ENCODE measurements at regions not wholly inside any gene's neighbourhood (a gene's known extent, or its start where the extent isn't known, plus 50 kb on each side); places are given as distances from the start of the nearest gene placed in this dataset.
"Not testable (repeated sequence)": the region's sequence is repeated elsewhere in the genome, so short reads cannot be mapped to it uniquely, and the experiment has no call there.

- Mint-ChIP-seq H3K27ac (no peak overlapping the region), H3K27me3 (ENCODE audit: low read depth) (no peaks in the 10 kb centered on the region), H3K9me3 (no peaks in the 10 kb centered on the region), H3K36me3 (ENCODE audit: insufficient read depth in 2 of 2) (no peaks in the 10 kb centered on the region), H3K4me1 (ENCODE audit: low read depth) (peaks cover 37% of the 10 kb centered on the region), H3K4me3 (no peak overlapping the region)
- DNase-seq, result no peak
- no peak for ATAC-seq (replicated peaks in 1 of 2)
These were observed 482.3 kb upstream of the JARID2 start for GRCh38 chr6:14763616-14764015.

GRCh38 chr6:14765106-14765505 is 480.8 kb upstream of the JARID2 start:
- Mint-ChIP-seq H3K36me3 (ENCODE audit: insufficient read depth in 2 of 2) (no peaks in the 10 kb centered on the region), H3K27ac (no peak overlapping the region), H3K4me1 (ENCODE audit: low read depth) (peaks cover 24% of the 10 kb centered on the region), H3K4me3 (no peak overlapping the region), H3K9me3 (no peaks in the 10 kb centered on the region), H3K27me3 (ENCODE audit: low read depth) (no peaks in the 10 kb centered on the region)
- ATAC-seq (replicated peaks in 1 of 2), result no peak
- no peak for DNase-seq

GRCh38 chr6:14765721-14766390 is 480.0 kb upstream of the JARID2 start:
- no peaks in the 10 kb centered on the region for H3K27me3 Mint-ChIP-seq (ENCODE audit: low read depth)
- no peak overlapping the region for H3K4me3 Mint-ChIP-seq
- DNase-seq, result no peak
- peaks cover 0 to 1% of the 10 kb centered on the region in 2 donors for H3K36me3 Mint-ChIP-seq (ENCODE audit: insufficient read depth in 2 of 2)
- no peaks in the 10 kb centered on the region for H3K9me3 Mint-ChIP-seq
- no peak for ATAC-seq (replicated peaks in 1 of 2)
- H3K27ac Mint-ChIP-seq, result no peak overlapping the region
- H3K4me1 Mint-ChIP-seq (ENCODE audit: low read depth), result peaks cover 21% of the 10 kb centered on the region

- no peaks in the 10 kb centered on the region for H3K9me3 Mint-ChIP-seq
- no peaks in the 10 kb centered on the region for H3K27me3 Mint-ChIP-seq (ENCODE audit: low read depth)
- ATAC-seq (replicated peaks in 1 of 2), result no peak
- H3K27ac Mint-ChIP-seq, result no peak overlapping the region
- no peak for DNase-seq
- no peak overlapping the region for H3K4me3 Mint-ChIP-seq
- peaks cover 21% of the 10 kb centered on the region for H3K4me1 Mint-ChIP-seq (ENCODE audit: low read depth)
- peaks cover 0 to 1% of the 10 kb centered on the region in 2 donors for H3K36me3 Mint-ChIP-seq (ENCODE audit: insufficient read depth in 2 of 2)
These were observed 479.4 kb upstream of the JARID2 start for GRCh38 chr6:14766391-14766994.

GRCh38 chr6:14767226-14767625 is 478.6 kb upstream of the JARID2 start:
- Mint-ChIP-seq H3K27me3 (ENCODE audit: low read depth) (peaks cover 3% of the 10 kb centered on the region), H3K27ac (no peak overlapping the region), H3K4me3 (no peak overlapping the region), H3K36me3 (ENCODE audit: insufficient read depth in 2 of 2) (peaks cover 0 to 1% of the 10 kb centered on the region in 2 donors), H3K9me3 (no peaks in the 10 kb centered on the region), H3K4me1 (ENCODE audit: low read depth) (peaks cover 21% of the 10 kb centered on the region)
- no peak for ATAC-seq (replicated peaks in 1 of 2)
- DNase-seq, result no peak

GRCh38 chr6:14770040-14770439 is 475.8 kb upstream of the JARID2 start:
- ATAC-seq (replicated peaks in 1 of 2), result no peak
- peaks cover 4% of the 10 kb centered on the region for H3K4me1 Mint-ChIP-seq (ENCODE audit: low read depth)
- peaks cover 7% of the 10 kb centered on the region for H3K27me3 Mint-ChIP-seq (ENCODE audit: low read depth)
- no peaks in the 10 kb centered on the region for H3K9me3 Mint-ChIP-seq
- no peak overlapping the region for H3K27ac Mint-ChIP-seq
- DNase-seq, result no peak
- no peak overlapping the region for H3K4me3 Mint-ChIP-seq
- H3K36me3 Mint-ChIP-seq (ENCODE audit: insufficient read depth in 2 of 2), result peaks cover 0 to 1% of the 10 kb centered on the region in 2 donors

GRCh38 chr6:14770572-14770971 is 475.3 kb upstream of the JARID2 start:
- H3K27ac Mint-ChIP-seq, result no peak overlapping the region

GRCh38 chr6:14771016-14771415 is 474.9 kb upstream of the JARID2 start:
- peaks cover 7% of the 10 kb centered on the region for H3K27me3 Mint-ChIP-seq (ENCODE audit: low read depth)
- ATAC-seq (replicated peaks in 1 of 2) (no peak), DNase-seq (no peak)
- no peaks in the 10 kb centered on the region for H3K9me3 Mint-ChIP-seq
- H3K4me1 Mint-ChIP-seq (ENCODE audit: low read depth), result no peaks in the 10 kb centered on the region
- H3K36me3 Mint-ChIP-seq (ENCODE audit: insufficient read depth in 2 of 2), result peaks cover 0 to 3% of the 10 kb centered on the region in 2 donors
- H3K27ac Mint-ChIP-seq, result no peak overlapping the region
- no peak overlapping the region for H3K4me3 Mint-ChIP-seq

More at GRCh38 chr6:14770572-14770971, 475.3 kb upstream of the JARID2 start:
- ATAC-seq (replicated peaks in 1 of 2) (no peak), DNase-seq (no peak)
- Mint-ChIP-seq H3K36me3 (ENCODE audit: insufficient read depth in 2 of 2) (peaks cover 0 to 1% of the 10 kb centered on the region in 2 donors), H3K27me3 (ENCODE audit: low read depth) (peaks cover 7% of the 10 kb centered on the region), H3K4me3 (no peak overlapping the region), H3K4me1 (ENCODE audit: low read depth) (no peaks in the 10 kb centered on the region), H3K9me3 (no peaks in the 10 kb centered on the region)

- H3K36me3 Mint-ChIP-seq (ENCODE audit: insufficient read depth in 2 of 2), result peaks cover 4% of the 10 kb centered on the region in 2 donors
- no peaks in the 10 kb centered on the region for H3K4me1 Mint-ChIP-seq (ENCODE audit: low read depth)
- H3K9me3 Mint-ChIP-seq, result peaks cover 0 to 4% of the 10 kb centered on the region in 2 donors
- ATAC-seq (replicated peaks in 1 of 2) (no peak), DNase-seq (no peak)
- H3K27me3 Mint-ChIP-seq (ENCODE audit: low read depth), result peaks cover 7% of the 10 kb centered on the region
- H3K4me3 Mint-ChIP-seq, result no peak overlapping the region
- H3K27ac Mint-ChIP-seq, result no peak overlapping the region
These were observed 473.7 kb upstream of the JARID2 start for GRCh38 chr6:14772188-14772587.

- H3K4me1 Mint-ChIP-seq (ENCODE audit: low read depth), result peaks cover 7% of the 10 kb centered on the region
- no peak overlapping the region for H3K27ac Mint-ChIP-seq
- no peak overlapping the region for H3K4me3 Mint-ChIP-seq
- H3K27me3 Mint-ChIP-seq (ENCODE audit: low read depth), result peaks cover 7% of the 10 kb centered on the region
- ATAC-seq (replicated peaks in 1 of 2), result peak in 1 of 2 donors; percentile 58
- H3K36me3 Mint-ChIP-seq (ENCODE audit: insufficient read depth in 2 of 2), result peaks cover 3 to 4% of the 10 kb centered on the region in 2 donors
- no peak for DNase-seq
- peaks cover 0 to 4% of the 10 kb centered on the region in 2 donors for H3K9me3 Mint-ChIP-seq
These were observed 470.3 kb upstream of the JARID2 start for GRCh38 chr6:14775528-14775927.

GRCh38 chr6:14776307-14776706 is 469.6 kb upstream of the JARID2 start:
- Mint-ChIP-seq H3K4me1 (ENCODE audit: low read depth) (peaks cover 15% of the 10 kb centered on the region), H3K9me3 (peaks cover 2 to 4% of the 10 kb centered on the region in 2 donors), H3K4me3 (no peak overlapping the region), H3K36me3 (ENCODE audit: insufficient read depth in 2 of 2) (peaks cover 3 to 7% of the 10 kb centered on the region in 2 donors), H3K27me3 (ENCODE audit: low read depth) (peaks cover 7% of the 10 kb centered on the region), H3K27ac (no peak overlapping the region)
- no peak for DNase-seq
- ATAC-seq (replicated peaks in 1 of 2), result no peak

GRCh38 chr6:14781772-14782525 is 463.9 kb upstream of the JARID2 start:
- no peak for DNase-seq
- peaks cover 7 to 12% of the 10 kb centered on the region in 2 donors for H3K36me3 Mint-ChIP-seq (ENCODE audit: insufficient read depth in 2 of 2)
- H3K27me3 Mint-ChIP-seq (ENCODE audit: low read depth), result no peaks in the 10 kb centered on the region
- ATAC-seq (replicated peaks in 1 of 2), result peak; percentile 41 to 42
- no peak overlapping the region for H3K27ac Mint-ChIP-seq
- peak overlapping the region; percentile 16 to 24 for H3K4me3 Mint-ChIP-seq
- H3K9me3 Mint-ChIP-seq, result peaks cover 0 to 2% of the 10 kb centered on the region in 2 donors
- H3K4me1 Mint-ChIP-seq (ENCODE audit: low read depth), result peaks cover 50% of the 10 kb centered on the region

- not testable (repeated sequence) for ATAC-seq (replicated peaks in 1 of 2); DNase-seq; H3K27ac Mint-ChIP-seq; H3K9me3 Mint-ChIP-seq; H3K27me3 Mint-ChIP-seq (ENCODE audit: low read depth); H3K4me3 Mint-ChIP-seq
- Mint-ChIP-seq H3K4me1 (ENCODE audit: low read depth) (peaks cover 61% of the 10 kb centered on the region), H3K36me3 (ENCODE audit: insufficient read depth in 2 of 2) (peaks cover 7 to 12% of the 10 kb centered on the region in 2 donors)
These were observed 462.9 kb upstream of the JARID2 start for GRCh38 chr6:14782921-14783464.

Measured in activated T-cell treated with anti-CD3 and anti-CD28 coated beads, Interleukin-2, amount 50 U/mL, for 72 hours (primary cell).